HG02678 (cell line): ENCODE measurements at regions not wholly inside any gene's neighbourhood (a gene's known extent, or its start where the extent isn't known, plus 50 kb on each side); places are given as distances from the start of the nearest gene placed in this dataset.
A peak's percentile ranks its signal among the peaks of the same experiment; 100 is the strongest.

Experiments
- ATAC-seq: cut with Tn5 transposase; IDR thresholded peaks from one replicate; pipeline ENCODE4 v1.9.1; 2021; ENCODE audit warnings: mild to moderate bottlenecking, moderate library complexity; ENCODE audit not compliant: unreplicated experiment

GRCh38 chr7:109996411-109996810 lies 1094.5 kb upstream of the LRRN3 start:
- ATAC-seq, result no peak

- no peak for ATAC-seq
Observed at GRCh38 chr7:109996927-109997326, 1094.0 kb upstream of the LRRN3 start.

- ATAC-seq, result no peak
Observed at GRCh38 chr7:109997837-109998236, 1093.1 kb upstream of the LRRN3 start.

- no peak for ATAC-seq
Observed at GRCh38 chr7:110001254-110001938, 1089.5 kb upstream of the LRRN3 start.

GRCh38 chr7:110003827-110004226 lies 1087.1 kb upstream of the LRRN3 start:
- ATAC-seq, result no peak

- no peak for ATAC-seq
Observed at GRCh38 chr7:110007320-110008063, 1083.4 kb upstream of the LRRN3 start.

GRCh38 chr7:110010359-110010758 lies 1080.6 kb upstream of the LRRN3 start:
- peak; percentile 45 for ATAC-seq

- no peak for ATAC-seq
Observed at GRCh38 chr7:110017405-110017804, 1073.5 kb upstream of the LRRN3 start.

GRCh38 chr7:110027385-110027784 lies 1063.5 kb upstream of the LRRN3 start:
- ATAC-seq, result no peak

GRCh38 chr7:110043519-110043918 lies 1047.4 kb upstream of the LRRN3 start:
- ATAC-seq, result no peak

- ATAC-seq, result no peak
Observed at GRCh38 chr7:110050785-110051184, 1040.1 kb upstream of the LRRN3 start.

- ATAC-seq, result no peak
Observed at GRCh38 chr7:110051372-110051771, 1039.6 kb upstream of the LRRN3 start.

GRCh38 chr7:110056331-110056730 lies 1034.6 kb upstream of the LRRN3 start:
- no peak for ATAC-seq

GRCh38 chr7:110058401-110058800 lies 1032.5 kb upstream of the LRRN3 start:
- ATAC-seq, result no peak

GRCh38 chr7:110061387-110061786 lies 1029.5 kb upstream of the LRRN3 start:
- ATAC-seq, result no peak

GRCh38 chr7:110065121-110065520 lies 1025.8 kb upstream of the LRRN3 start:
- ATAC-seq, result no peak

GRCh38 chr7:110066843-110067242 lies 1024.1 kb upstream of the LRRN3 start:
- no peak for ATAC-seq

GRCh38 chr7:110071192-110071591 lies 1019.7 kb upstream of the LRRN3 start:
- no peak for ATAC-seq

GRCh38 chr7:110075450-110075849 lies 1015.5 kb upstream of the LRRN3 start:
- ATAC-seq, result no peak

- ATAC-seq, result no peak
Observed at GRCh38 chr7:110076194-110076593, 1014.7 kb upstream of the LRRN3 start.

- no peak for ATAC-seq
Observed at GRCh38 chr7:110084181-110084807, 1006.6 kb upstream of the LRRN3 start.
